B cell (primary cell): ENCODE measurements at regions not wholly inside any gene's neighbourhood (a gene's known extent, or its start where the extent isn't known, plus 50 kb on each side); places are given as distances from the start of the nearest gene placed in this dataset.

Source experiments
- CTCF ChIP-seq: fragments of 200-600 bp; IDR thresholded peaks from one replicate; pipeline ENCODE4 v1.8.0; 2022; ENCODE audit warnings: antibody characterized with exemption, mild to moderate bottlenecking
- EZH2 ChIP-seq: IDR thresholded peaks from 2 replicates; pipeline ENCODE4 v1.6.1; 2012; ENCODE audit warnings: borderline replicate concordance, low read depth, mild to moderate bottlenecking, moderate library complexity, low read length; ENCODE audit not compliant: insufficient read depth, poor library complexity, severe bottlenecking

- TF ChIP-seq CTCF (no peak), EZH2 (no peak)
These were observed 695.5 kb downstream of the BCL11B start for GRCh38 chr14:98576463-98576862.
